ENCODE measurements at regions not wholly inside any gene's neighbourhood (a gene's known extent, or its start where the extent isn't known, plus 50 kb on each side); places are given as distances from the start of the nearest gene placed in this dataset.

GRCh38 chr6:166775180-166775922 lies 148.3 kb upstream of the RPS6KA2 start:
- Histone ChIP-seq H3K9me3 (no peaks in the 10 kb centered on the region), H3K36me3 (no peaks in the 10 kb centered on the region), H3K4me3 (no peak overlapping the region), H3K27me3 (peaks cover 0 to 14% (median 0%) of the 10 kb centered on the region in 9 donors), H3K27ac (no peak overlapping the region), H3K4me1 (no peaks in the 10 kb centered on the region)
- peak in 3 of 4 donors; percentile 53 to 67 (median 57) for ATAC-seq
- intact Hi-C loops (cut with DNase I) = loop anchor here in 8 of 10 donors (1.0 to 10.0 kb wide), 8 partner anchors 209 to 519 kb away; partner anchors contain the start of genes CEP43 (in 1 of the 8) and UNC93A (in 1 of the 8)
- WGBS, 4 donors = 45 to 51% (median 49%) methylated on average over 23 to 24 of the region's 24 CpGs
- DNase-seq = peak in 4 of 5 donors; percentile 47 to 64 (median 50)
- peak; percentile 77 to 89 (median 81) for TF ChIP-seq CTCF (IDR thresholded peaks at IDR 0.05)
- TF ChIP-seq POLR2A (IDR thresholded peaks at IDR 0.05) = no peak

- no peak overlapping the region for H3K4me3 ChIP-seq
- H3K27me3 ChIP-seq = peaks cover 0 to 14% (median 0%) of the 10 kb centered on the region in 9 donors
- DNase-seq = no peak
- intact Hi-C loops (cut with DNase I) = loop anchor here in 9 of 10 donors (1.0 to 10.0 kb wide), 8 partner anchors 210 to 520 kb away; partner anchors contain the start of genes CEP43 (in 1 of the 9) and UNC93A (in 1 of the 9)
- TF ChIP-seq POLR2A (IDR thresholded peaks at IDR 0.05) (no peak), CTCF (IDR thresholded peaks at IDR 0.05) (no peak)
- no peaks in the 10 kb centered on the region for H3K36me3 ChIP-seq
- H3K27ac ChIP-seq = no peak overlapping the region
- no peak for ATAC-seq
- no peaks in the 10 kb centered on the region for H3K9me3 ChIP-seq
- 63 to 70% (median 65%) methylated on average over 12 of the region's 12 CpGs for WGBS, 4 donors
- H3K4me1 ChIP-seq = no peaks in the 10 kb centered on the region
These were observed 147.7 kb upstream of the RPS6KA2 start for GRCh38 chr6:166774770-166775169.

GRCh38 chr6:166774292-166774691 lies 147.2 kb upstream of the RPS6KA2 start:
- H3K27ac ChIP-seq = no peak overlapping the region
- whole genome bisulfite sequencing, 4 donors = 77 to 85% (median 80%) methylated on average over 8 of the region's 8 CpGs
- no peak for TF ChIP-seq POLR2A (IDR thresholded peaks at IDR 0.05)
- TF ChIP-seq CTCF (IDR thresholded peaks at IDR 0.05) = no peak
- intact Hi-C loops (cut with DNase I) = loop anchor here in 4 of 10 donors (2.0 to 10.0 kb wide), 4 partner anchors 211 to 521 kb away; partner anchors contain the start of gene UNC93A (in 1 of the 4)
- DNase-seq (no peak), ATAC-seq (no peak)
- peaks cover 0 to 14% (median 0%) of the 10 kb centered on the region in 9 donors for H3K27me3 ChIP-seq
- no peaks in the 10 kb centered on the region for H3K9me3 ChIP-seq
- H3K4me3 ChIP-seq = no peak overlapping the region
- H3K36me3 ChIP-seq = no peaks in the 10 kb centered on the region
- H3K4me1 ChIP-seq = no peaks in the 10 kb centered on the region

GRCh38 chr6:166772518-166772917 lies 145.5 kb upstream of the RPS6KA2 start:
- H3K27ac ChIP-seq = no peak overlapping the region
- H3K36me3 ChIP-seq = no peaks in the 10 kb centered on the region
- no peak for DNase-seq
- H3K4me3 ChIP-seq = no peak overlapping the region
- TF ChIP-seq POLR2A (IDR thresholded peaks at IDR 0.05) (no peak), CTCF (IDR thresholded peaks at IDR 0.05) (no peak)
- intact Hi-C loops (cut with DNase I) = loop anchor here in 3 of 10 donors (5.0 to 10.0 kb wide), 3 partner anchors 212 to 522 kb away; partner anchors contain the start of gene UNC93A (in 1 of the 3)
- 71 to 85% (median 76%) methylated on average over 8 of the region's 8 CpGs for WGBS, 4 donors
- no peaks in the 10 kb centered on the region for H3K9me3 ChIP-seq
- no peaks in the 10 kb centered on the region for H3K4me1 ChIP-seq
- peaks cover 0 to 14% (median 0%) of the 10 kb centered on the region in 9 donors for H3K27me3 ChIP-seq
- ATAC-seq = no peak
